B cell (primary cell): ENCODE measurements at regions not wholly inside any gene's neighbourhood (a gene's known extent, or its start where the extent isn't known, plus 50 kb on each side); places are given as distances from the start of the nearest gene placed in this dataset.

Experiments used
- ATAC-seq: fragments of 200-7000 bp; cut with Tn5 transposase; one replicate; pipeline ENCODE4 v1.10.0; 2021; ENCODE audit warnings: low read depth, mild to moderate bottlenecking, moderate number of reproducible peaks, moderate library complexity
- CTCF ChIA-PET: fragments of 350-600 bp; sonication (Branson Sonifier 250); formaldehyde crosslinking; loops from one replicate; lab custom pipeline; 2021; ENCODE audit warnings: antibody characterized with exemption, inconsistent platforms; lab: Charles Lee
- POLR2A ChIA-PET: fragments of 350-600 bp; sonication (Branson Sonifier 250); formaldehyde crosslinking; loops from one replicate; lab custom pipeline; 2021; ENCODE audit warnings: antibody characterized with exemption; lab: Charles Lee
- DNase-seq: peaks from one replicate; pipeline ENCODE4 v3.0.0; 2013
- H2AFZ ChIP-seq: 2 replicates; pipeline ENCODE4 v1.6.1; 2012; ENCODE audit warnings: mild to moderate bottlenecking, low read depth, low read length; ENCODE audit not compliant: insufficient read depth, poor library complexity, severe bottlenecking
- H3K27ac ChIP-seq, 2 donors: 1 replicate in 1 of 2; 2 replicates in 1 of 2; pipeline ENCODE4 v1.5.1; 2012 to 2013; ENCODE audit warnings: low read length in 2 of 2, mild to moderate bottlenecking in 2 of 2, moderate library complexity in 1 of 2
- H3K27me3 ChIP-seq, 4 experiments: fragments of 200-600 bp in 1 of 4; sonication (generic) in 1 of 4; replicated peaks in 1 of 4; 1 replicate in 2 of 4; 2 replicates in 2 of 4; pipeline versions ENCODE4 v1.6.1 to v1.7.0; 2013 to 2016; ENCODE audit warnings: low read length in 3 of 4, mild to moderate bottlenecking in 2 of 4, mixed read lengths in 1 of 4, moderate library complexity in 1 of 4; ENCODE audit not compliant: insufficient read depth in 4 of 4, control insufficient read depth in 3 of 4; ENCODE audit errors: control extremely low read depth in 1 of 4
- H3K36me3 ChIP-seq, 2 experiments: replicated peaks in 1 of 2; 1 replicate in 1 of 2; 2 replicates in 1 of 2; pipeline versions ENCODE4 v1.6.1 to v1.7.1; 2013; ENCODE audit warnings: low read length in 1 of 2; ENCODE audit not compliant: insufficient read depth in 2 of 2, control insufficient read depth in 1 of 2; ENCODE audit errors: control extremely low read depth in 1 of 2, extremely low read depth in 1 of 2
- H3K4me1 ChIP-seq, 2 donors: fragments of 200-600 bp in 1 of 2; sonication (generic) in 1 of 2; 1 replicate in 1 of 2; 2 replicates in 1 of 2; pipeline versions ENCODE4 v1.5.1 to v1.6.1; 2013 to 2017; ENCODE audit warnings: low read length in 2 of 2; ENCODE audit not compliant: control insufficient read depth in 2 of 2, insufficient read depth in 2 of 2
- H3K4me2 ChIP-seq: replicated peaks from 2 replicates; pipeline ENCODE3; 2012; ENCODE audit warnings: mild to moderate bottlenecking, low read depth, low read length; ENCODE audit not compliant: poor library complexity, severe bottlenecking
- H3K4me3 ChIP-seq, 5 experiments: fragments of 200-600 bp in 1 of 5; sonication (generic) in 1 of 5; 1 replicate in 3 of 5; 2 replicates in 2 of 5; pipeline versions ENCODE4 v1.5.1 to v1.7.0; 2011 to 2016; ENCODE audit warnings: low read length in 4 of 5, mild to moderate bottlenecking in 4 of 5, low read depth in 2 of 5, control low read depth in 1 of 5, moderate library complexity in 1 of 5; ENCODE audit not compliant: insufficient read depth in 1 of 5; ENCODE audit errors: control extremely low read depth in 1 of 5, extremely low read depth in 1 of 5
- H3K79me2 ChIP-seq: fragments of 200-600 bp; sonication (generic); one replicate; pipeline ENCODE4 v1.6.0; 2016; ENCODE audit warnings: low read length; ENCODE audit not compliant: control insufficient read depth, insufficient read depth
- H3K9ac ChIP-seq: fragments of 200-600 bp; sonication (generic); 2 replicates; pipeline ENCODE4 v1.6.1; 2017; ENCODE audit warnings: mild to moderate bottlenecking, low read length, moderate library complexity
- H3K9me3 ChIP-seq, 3 donors: one replicate each; pipeline versions ENCODE4 v1.6.1 to v1.7.1; 2013; ENCODE audit warnings: low read length in 2 of 3; ENCODE audit not compliant: control insufficient read depth in 2 of 3, insufficient read depth in 1 of 3; ENCODE audit errors: control extremely low read depth in 1 of 3
- H4K20me1 ChIP-seq: 2 replicates; pipeline ENCODE4 v1.6.0; 2012; ENCODE audit warnings: mild to moderate bottlenecking, low read length; ENCODE audit not compliant: insufficient read depth, control insufficient read depth, poor library complexity, severe bottlenecking
- H3K27ac Mint-ChIP-seq: one replicate; pipeline ENCODE4 v1.8.0; 2021; ENCODE audit warnings: mixed read lengths
- H3K27me3 Mint-ChIP-seq: one replicate; pipeline ENCODE4 v1.8.0; 2021; ENCODE audit warnings: mixed read lengths
- H3K4me1 Mint-ChIP-seq: one replicate; pipeline ENCODE4 v1.8.0; 2021; ENCODE audit warnings: mixed read lengths
- H3K4me3 Mint-ChIP-seq: one replicate; pipeline ENCODE4 v1.8.0; 2021; ENCODE audit warnings: mixed read lengths
- H3K9me3 Mint-ChIP-seq: one replicate; pipeline ENCODE4 v1.8.0; 2022; ENCODE audit warnings: mixed read lengths; ENCODE audit not compliant: insufficient read depth
- CTCF ChIP-seq: fragments of 200-600 bp; IDR thresholded peaks from one replicate; pipeline ENCODE4 v1.8.0; 2022; ENCODE audit warnings: antibody characterized with exemption, mild to moderate bottlenecking
- EZH2 ChIP-seq: IDR thresholded peaks from 2 replicates; pipeline ENCODE4 v1.6.1; 2012; ENCODE audit warnings: borderline replicate concordance, low read depth, mild to moderate bottlenecking, moderate library complexity, low read length; ENCODE audit not compliant: insufficient read depth, poor library complexity, severe bottlenecking
- WGBS: methylation state at CpG from one replicate; pipeline ENCODE4 v1.1.5; 2013; ENCODE audit warnings: missing lambda C conversion rate; ENCODE audit not compliant: insufficient coverage; 5-methylcytosine and 5-hydroxymethylcytosine counted together
- intact Hi-C: fragments of 100-400 bp; cut with micrococcal nuclease; formaldehyde crosslinking; loops from one replicate; pipeline ENCODE4 v1.10.0; 2022

- Mint-ChIP-seq H3K27ac (no peak overlapping the region), H3K4me1 (no peaks in the 10 kb centered on the region), H3K27me3 (no peaks in the 10 kb centered on the region), H3K4me3 (no peak overlapping the region), H3K9me3 (no peaks in the 10 kb centered on the region)
- H3K4me2 ChIP-seq: no peak overlapping the region
- intact Hi-C loops: no loop called here
- H3K79me2 ChIP-seq: no peaks in the 10 kb centered on the region
- H3K9ac ChIP-seq: no peak overlapping the region
- H3K27me3 ChIP-seq: no peaks in the 10 kb centered on the region
- no peaks in the 10 kb centered on the region for H3K36me3 ChIP-seq
- H3K4me3 ChIP-seq: no peak overlapping the region
- ChIA-PET POLR2A (no interaction called here), CTCF (no interaction called here)
- H2AFZ ChIP-seq: no peak overlapping the region
- H3K4me1 ChIP-seq: no peaks in the 10 kb centered on the region
- no peak for ATAC-seq
- DNase-seq: no peak
- H4K20me1 ChIP-seq: no peaks in the 10 kb centered on the region
- 94% methylated on average over 6 of the region's 11 CpGs for WGBS
- peaks cover 0 to 15% (median 0%) of the 10 kb centered on the region in 3 donors for H3K9me3 ChIP-seq
- TF ChIP-seq EZH2: no peak
- no peak for TF ChIP-seq CTCF
- no peak overlapping the region for H3K27ac ChIP-seq
Observed at GRCh38 chr20:19017104-19017690, 195.2 kb upstream of the SLC24A3 start.

GRCh38 chr20:19018881-19019280 is 193.6 kb upstream of the SLC24A3 start:
- H3K4me2 ChIP-seq: no peak overlapping the region
- no peaks in the 10 kb centered on the region for H4K20me1 ChIP-seq
- no peaks in the 10 kb centered on the region for H3K9me3 Mint-ChIP-seq
- TF ChIP-seq EZH2 (no peak), CTCF (no peak)
- intact Hi-C loops: no loop called here
- H3K4me1 ChIP-seq: no peaks in the 10 kb centered on the region
- WGBS: 100% methylated on average over 2 of the region's 5 CpGs
- no peak overlapping the region for H3K27ac Mint-ChIP-seq
- H3K27me3 Mint-ChIP-seq: peaks cover 5% of the 10 kb centered on the region
- H3K79me2 ChIP-seq: no peaks in the 10 kb centered on the region
- CTCF ChIA-PET: no interaction called here
- H3K9me3 ChIP-seq: peaks cover 0 to 15% (median 0%) of the 10 kb centered on the region in 3 donors
- ATAC-seq: no peak
- H3K27me3 ChIP-seq: no peaks in the 10 kb centered on the region
- no peak overlapping the region for H3K4me3 ChIP-seq
- POLR2A ChIA-PET: no interaction called here
- H3K27ac ChIP-seq: no peak overlapping the region
- DNase-seq: no peak
- no peak overlapping the region for H2AFZ ChIP-seq
- peaks cover 2% of the 10 kb centered on the region for H3K4me1 Mint-ChIP-seq
- H3K4me3 Mint-ChIP-seq: no peak overlapping the region
- H3K36me3 ChIP-seq: no peaks in the 10 kb centered on the region
- H3K9ac ChIP-seq: no peak overlapping the region
